Natural killer cell (primary cell): ENCODE measurements at regions not wholly inside any gene's neighbourhood (a gene's known extent, or its start where the extent isn't known, plus 50 kb on each side); places are given as distances from the start of the nearest gene placed in this dataset.
"Not testable (repeated sequence)": the region's sequence is repeated elsewhere in the genome, so short reads cannot be mapped to it uniquely, and the experiment has no call there.

Experiments used
- ATAC-seq, 3 donors: fragments of 150-1000 bp in 2 of 3; fragments of 200-7000 bp in 1 of 3; cut with Tn5 transposase; 1 replicate in 1 of 3; 2 replicates in 2 of 3; pipeline ENCODE4 v1.10.0; 2021; ENCODE audit warnings: mild to moderate bottlenecking in 2 of 3, moderate library complexity in 2 of 3
- DNase-seq, 2 donors: peaks; one replicate each; pipeline versions ENCODE4 v3.0.0 to v3.0.0-alpha.2; 2013 to 2021; ENCODE audit warnings: mixed read lengths in 1 of 2
- H3K27ac ChIP-seq: one replicate; pipeline ENCODE4 v1.5.1; 2013; ENCODE audit warnings: mild to moderate bottlenecking, low read length
- H3K27me3 ChIP-seq: one replicate; pipeline ENCODE4 v1.6.1; 2013; ENCODE audit warnings: low read length; ENCODE audit not compliant: control insufficient read depth, insufficient read depth
- H3K36me3 ChIP-seq: one replicate; pipeline ENCODE4 v1.6.1; 2013; ENCODE audit warnings: low read length; ENCODE audit not compliant: control insufficient read depth, insufficient read depth
- H3K4me1 ChIP-seq: one replicate; pipeline ENCODE4 v1.6.1; 2013; ENCODE audit warnings: low read length; ENCODE audit not compliant: control insufficient read depth, insufficient read depth
- H3K4me3 ChIP-seq: one replicate; pipeline ENCODE4 v1.5.1; 2013; ENCODE audit warnings: low read length
- H3K9me3 ChIP-seq: one replicate; pipeline ENCODE4 v1.6.1; 2013; ENCODE audit warnings: low read length; ENCODE audit not compliant: control insufficient read depth, insufficient read depth
- H3K27ac Mint-ChIP-seq, 2 donors: one replicate each; pipeline ENCODE4 v1.8.0; 2022; ENCODE audit warnings: mild to moderate bottlenecking in 2 of 2, mixed read lengths in 2 of 2, moderate library complexity in 1 of 2
- H3K27me3 Mint-ChIP-seq, 2 donors: one replicate each; pipeline ENCODE4 v1.8.0; 2022; ENCODE audit warnings: low read depth in 2 of 2, mixed read lengths in 2 of 2
- H3K36me3 Mint-ChIP-seq: one replicate; pipeline ENCODE4 v1.8.0; 2022; ENCODE audit warnings: mixed read lengths
- H3K4me1 Mint-ChIP-seq, 2 donors: one replicate each; pipeline ENCODE4 v1.8.0; 2022; ENCODE audit warnings: mixed read lengths in 2 of 2
- H3K4me3 Mint-ChIP-seq: one replicate; pipeline ENCODE4 v1.8.0; 2022; ENCODE audit warnings: mild to moderate bottlenecking, moderate library complexity, mixed read lengths
- H3K9me3 Mint-ChIP-seq, 2 donors: one replicate each; pipeline ENCODE4 v1.8.0; 2022; ENCODE audit warnings: mixed read lengths in 2 of 2
- CTCF ChIP-seq: fragments of 200-600 bp; IDR thresholded peaks from one replicate; pipeline ENCODE4 v1.8.0; 2022; ENCODE audit warnings: antibody characterized with exemption
- WGBS: methylation state at CpG from one replicate; pipeline ENCODE4 v1.1.7; 2013; ENCODE audit warnings: missing lambda C conversion rate; ENCODE audit not compliant: insufficient coverage; 5-methylcytosine and 5-hydroxymethylcytosine counted together
- intact Hi-C: fragments of 100-400 bp; cut with micrococcal nuclease; formaldehyde crosslinking; loops from one replicate; pipeline ENCODE4 v1.14.2; 2022

GRCh38 chr12:131395971-131396573 is 314.8 kb upstream of the SFSWAP start:
- peaks cover 12% of the 10 kb centered on the region for H3K9me3 ChIP-seq
- WGBS = 100% methylated on average over 1 of the region's 1 CpG
- Mint-ChIP-seq H3K4me3 (no peak overlapping the region), H3K27me3 (no peaks in the 10 kb centered on the region), H3K4me1 (no peaks in the 10 kb centered on the region), H3K27ac (no peak overlapping the region), H3K36me3 (no peaks in the 10 kb centered on the region), H3K9me3 (peaks cover 5% of the 10 kb centered on the region in 2 donors)
- no peak for TF ChIP-seq CTCF
- no peak overlapping the region for H3K27ac ChIP-seq
- no peaks in the 10 kb centered on the region for H3K36me3 ChIP-seq
- no peaks in the 10 kb centered on the region for H3K27me3 ChIP-seq
- H3K4me3 ChIP-seq = no peak overlapping the region
- no peak for ATAC-seq
- H3K4me1 ChIP-seq = no peaks in the 10 kb centered on the region
- intact Hi-C loops = no loop called here
- no peak for DNase-seq

- ATAC-seq (no peak), DNase-seq (no peak)
- Mint-ChIP-seq H3K4me1 (no peaks in the 10 kb centered on the region), H3K9me3 (peaks cover 5% of the 10 kb centered on the region in 2 donors), H3K27me3 (no peaks in the 10 kb centered on the region), H3K36me3 (no peaks in the 10 kb centered on the region), H3K4me3 (no peak overlapping the region), H3K27ac (no peak overlapping the region)
- no peaks in the 10 kb centered on the region for H3K4me1 ChIP-seq
- peaks cover 12% of the 10 kb centered on the region for H3K9me3 ChIP-seq
- H3K36me3 ChIP-seq = no peaks in the 10 kb centered on the region
- no peaks in the 10 kb centered on the region for H3K27me3 ChIP-seq
- H3K4me3 ChIP-seq = no peak overlapping the region
- 55% methylated on average over 4 of the region's 5 CpGs for WGBS
- TF ChIP-seq CTCF = no peak
- H3K27ac ChIP-seq = no peak overlapping the region
- intact Hi-C loops = no loop called here
Observed at GRCh38 chr12:131397493-131398181, 313.3 kb upstream of the SFSWAP start.

GRCh38 chr12:131399000-131399399 is 311.9 kb upstream of the SFSWAP start:
- Mint-ChIP-seq H3K4me3 (no peak overlapping the region), H3K9me3 (peaks cover 5% of the 10 kb centered on the region in 2 donors), H3K4me1 (no peaks in the 10 kb centered on the region), H3K27me3 (no peaks in the 10 kb centered on the region), H3K36me3 (no peaks in the 10 kb centered on the region), H3K27ac (no peak overlapping the region)
- peaks cover 12% of the 10 kb centered on the region for H3K9me3 ChIP-seq
- H3K4me3 ChIP-seq = no peak overlapping the region
- H3K27ac ChIP-seq = no peak overlapping the region
- H3K4me1 ChIP-seq = no peaks in the 10 kb centered on the region
- DNase-seq = no peak
- H3K36me3 ChIP-seq = no peaks in the 10 kb centered on the region
- intact Hi-C loops = no loop called here
- no peak for TF ChIP-seq CTCF
- no peak for ATAC-seq
- H3K27me3 ChIP-seq = no peaks in the 10 kb centered on the region

- ATAC-seq, H3K4me3 Mint-ChIP-seq, H3K9me3 Mint-ChIP-seq, intact Hi-C loops, H3K36me3 Mint-ChIP-seq, H3K27ac Mint-ChIP-seq, H3K4me3 ChIP-seq, H3K27me3 ChIP-seq, H3K4me1 Mint-ChIP-seq, H3K27ac ChIP-seq, H3K27me3 Mint-ChIP-seq, H3K4me1 ChIP-seq, H3K36me3 ChIP-seq: not testable (repeated sequence)
- DNase-seq = peak in 1 of 2 donors; percentile 9
- peaks cover 12% of the 10 kb centered on the region for H3K9me3 ChIP-seq
- 79% methylated on average over 3 of the region's 4 CpGs for WGBS
Observed at GRCh38 chr12:131400668-131401294, 310.1 kb upstream of the SFSWAP start.

- ATAC-seq, H3K27ac Mint-ChIP-seq, H3K9me3 Mint-ChIP-seq, H3K9me3 ChIP-seq, H3K4me1 Mint-ChIP-seq, H3K36me3 Mint-ChIP-seq, H3K4me3 Mint-ChIP-seq, H3K4me1 ChIP-seq, intact Hi-C loops, H3K4me3 ChIP-seq, H3K27me3 Mint-ChIP-seq, H3K27ac ChIP-seq, H3K36me3 ChIP-seq, H3K27me3 ChIP-seq: not testable (repeated sequence)
- 55% methylated on average over 10 of the region's 13 CpGs for WGBS
- DNase-seq = peak in 1 of 2 donors; percentile 3
Observed at GRCh38 chr12:131401907-131402633, 308.8 kb upstream of the SFSWAP start.
